Gastrocnemius medialis (tissue), 4 donors: ENCODE measurements at regions not wholly inside any gene's neighbourhood (a gene's known extent, or its start where the extent isn't known, plus 50 kb on each side); places are given as distances from the start of the nearest gene placed in this dataset.

Source experiments
- POLR2A ChIP-seq, 2 donors: fragments of 450-650 bp; IDR thresholded peaks; one replicate each; pipeline ENCODE4 v1.6.1; 2017; ENCODE audit warnings: antibody characterized with exemption in 2 of 2, mild to moderate bottlenecking in 2 of 2, moderate library complexity in 2 of 2
- TF ChIP-seq, protein P1 (sequence below), 5 experiments: fragments of 450-650 bp in 3 of 5; fragments of 200-600 bp in 2 of 5; sonication (generic) in 2 of 5; IDR thresholded peaks in 4 of 5; conservative IDR thresholded peaks in 1 of 5; 1 replicate in 4 of 5; 2 replicates in 1 of 5; pipeline ENCODE4 v1.5.1; 2016 to 2019; ENCODE audit warnings: antibody characterized with exemption in 5 of 5, mild to moderate bottlenecking in 3 of 5, moderate library complexity in 3 of 5

DNA sequence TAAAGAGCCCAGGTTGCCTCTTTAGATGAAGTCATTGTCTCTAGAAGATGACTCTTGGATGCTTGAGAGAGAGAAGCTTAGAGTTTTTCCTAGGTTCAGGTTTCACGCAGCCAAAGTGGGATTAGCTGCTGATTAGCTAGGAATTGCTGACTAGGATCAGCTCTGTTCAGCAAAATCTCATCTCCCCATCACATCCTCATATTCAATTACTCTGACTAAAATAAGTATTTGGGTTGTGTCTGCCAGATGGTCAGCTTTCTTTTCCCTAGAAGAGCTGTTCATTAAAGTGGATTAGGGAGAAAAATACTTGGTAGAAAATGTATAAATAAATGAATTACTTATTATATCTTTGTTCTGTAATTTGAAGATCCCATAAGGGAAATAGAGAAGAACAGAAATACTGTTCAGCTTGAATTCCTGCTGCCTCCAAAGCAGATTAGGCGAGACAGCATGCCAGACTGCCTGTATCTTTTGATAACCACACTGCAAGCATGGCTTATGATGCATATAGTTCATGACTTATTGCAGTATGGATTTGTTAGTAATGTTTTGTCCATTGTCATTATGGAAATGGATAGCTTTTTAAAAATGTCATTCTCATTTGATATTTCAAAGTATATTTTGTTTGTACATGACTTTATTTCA is 184.8 kb upstream of the CD180 start:
- no peak for TF ChIP-seq POLR2A (IDR thresholded peaks at IDR 0.05)
- TF ChIP-seq, protein P1, sequence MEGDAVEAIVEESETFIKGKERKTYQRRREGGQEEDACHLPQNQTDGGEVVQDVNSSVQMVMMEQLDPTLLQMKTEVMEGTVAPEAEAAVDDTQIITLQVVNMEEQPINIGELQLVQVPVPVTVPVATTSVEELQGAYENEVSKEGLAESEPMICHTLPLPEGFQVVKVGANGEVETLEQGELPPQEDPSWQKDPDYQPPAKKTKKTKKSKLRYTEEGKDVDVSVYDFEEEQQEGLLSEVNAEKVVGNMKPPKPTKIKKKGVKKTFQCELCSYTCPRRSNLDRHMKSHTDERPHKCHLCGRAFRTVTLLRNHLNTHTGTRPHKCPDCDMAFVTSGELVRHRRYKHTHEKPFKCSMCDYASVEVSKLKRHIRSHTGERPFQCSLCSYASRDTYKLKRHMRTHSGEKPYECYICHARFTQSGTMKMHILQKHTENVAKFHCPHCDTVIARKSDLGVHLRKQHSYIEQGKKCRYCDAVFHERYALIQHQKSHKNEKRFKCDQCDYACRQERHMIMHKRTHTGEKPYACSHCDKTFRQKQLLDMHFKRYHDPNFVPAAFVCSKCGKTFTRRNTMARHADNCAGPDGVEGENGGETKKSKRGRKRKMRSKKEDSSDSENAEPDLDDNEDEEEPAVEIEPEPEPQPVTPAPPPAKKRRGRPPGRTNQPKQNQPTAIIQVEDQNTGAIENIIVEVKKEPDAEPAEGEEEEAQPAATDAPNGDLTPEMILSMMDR (IDR thresholded peaks at IDR 0.05 in 4 of 5, conservative IDR thresholded peaks at IDR 0.05 in 1 of 5) = no peak
